ENCODE measurements at regions not wholly inside any gene's neighbourhood (a gene's known extent, or its start where the extent isn't known, plus 50 kb on each side); places are given as distances from the start of the nearest gene placed in this dataset.

DNA sequence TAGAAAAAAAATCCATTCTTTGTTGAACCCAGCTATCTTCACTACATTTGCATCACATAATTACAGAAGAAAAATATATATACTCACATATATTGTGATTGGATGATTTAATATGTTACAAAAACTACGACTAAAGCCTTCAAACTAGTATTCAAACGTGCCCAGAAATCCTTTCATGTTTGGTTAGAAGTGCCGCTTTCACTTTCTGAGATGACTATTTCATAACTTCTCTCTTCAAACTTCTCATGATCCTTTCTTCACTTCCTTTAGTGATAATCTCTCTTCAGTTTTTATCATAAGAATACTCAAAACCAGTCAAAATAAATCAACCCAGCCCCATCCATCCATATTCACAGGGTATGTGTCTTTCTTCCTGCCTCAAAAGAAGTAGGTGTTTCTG is 50.8 kb upstream of the NAF1 start:
- TF ChIP-seq POLR2A (IDR thresholded peaks at IDR 0.05; ENCODE audit: borderline replicate concordance, extremely low read depth, insufficient read depth, insufficient read length) (no peak), YY1 (IDR thresholded peaks at IDR 0.05; ENCODE audit: extremely low read depth, insufficient replicate concordance, low read depth, low read length) (no peak), ZFX (IDR thresholded peaks at IDR 0.05) (no peak), POLR2AphosphoS5 (IDR thresholded peaks at IDR 0.05; ENCODE audit: low read depth, low read length) (no peak), TCF7L2 (IDR thresholded peaks at IDR 0.05; ENCODE audit: borderline replicate concordance, extremely low read depth, insufficient read depth, insufficient read length) (no peak), EGR1 (IDR thresholded peaks at IDR 0.05; ENCODE audit: low read depth) (no peak)
- TF ChIP-seq, protein P1, sequence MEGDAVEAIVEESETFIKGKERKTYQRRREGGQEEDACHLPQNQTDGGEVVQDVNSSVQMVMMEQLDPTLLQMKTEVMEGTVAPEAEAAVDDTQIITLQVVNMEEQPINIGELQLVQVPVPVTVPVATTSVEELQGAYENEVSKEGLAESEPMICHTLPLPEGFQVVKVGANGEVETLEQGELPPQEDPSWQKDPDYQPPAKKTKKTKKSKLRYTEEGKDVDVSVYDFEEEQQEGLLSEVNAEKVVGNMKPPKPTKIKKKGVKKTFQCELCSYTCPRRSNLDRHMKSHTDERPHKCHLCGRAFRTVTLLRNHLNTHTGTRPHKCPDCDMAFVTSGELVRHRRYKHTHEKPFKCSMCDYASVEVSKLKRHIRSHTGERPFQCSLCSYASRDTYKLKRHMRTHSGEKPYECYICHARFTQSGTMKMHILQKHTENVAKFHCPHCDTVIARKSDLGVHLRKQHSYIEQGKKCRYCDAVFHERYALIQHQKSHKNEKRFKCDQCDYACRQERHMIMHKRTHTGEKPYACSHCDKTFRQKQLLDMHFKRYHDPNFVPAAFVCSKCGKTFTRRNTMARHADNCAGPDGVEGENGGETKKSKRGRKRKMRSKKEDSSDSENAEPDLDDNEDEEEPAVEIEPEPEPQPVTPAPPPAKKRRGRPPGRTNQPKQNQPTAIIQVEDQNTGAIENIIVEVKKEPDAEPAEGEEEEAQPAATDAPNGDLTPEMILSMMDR (IDR thresholded peaks at IDR 0.05 in 2 of 3, conservative IDR thresholded peaks at IDR 0.05 in 1 of 3; ENCODE audit: borderline replicate concordance in 1 of 3, insufficient read depth in 1 of 3, low read depth in 2 of 3, low read length in 2 of 3), result no peak
- TF ChIP-seq, protein P2, sequence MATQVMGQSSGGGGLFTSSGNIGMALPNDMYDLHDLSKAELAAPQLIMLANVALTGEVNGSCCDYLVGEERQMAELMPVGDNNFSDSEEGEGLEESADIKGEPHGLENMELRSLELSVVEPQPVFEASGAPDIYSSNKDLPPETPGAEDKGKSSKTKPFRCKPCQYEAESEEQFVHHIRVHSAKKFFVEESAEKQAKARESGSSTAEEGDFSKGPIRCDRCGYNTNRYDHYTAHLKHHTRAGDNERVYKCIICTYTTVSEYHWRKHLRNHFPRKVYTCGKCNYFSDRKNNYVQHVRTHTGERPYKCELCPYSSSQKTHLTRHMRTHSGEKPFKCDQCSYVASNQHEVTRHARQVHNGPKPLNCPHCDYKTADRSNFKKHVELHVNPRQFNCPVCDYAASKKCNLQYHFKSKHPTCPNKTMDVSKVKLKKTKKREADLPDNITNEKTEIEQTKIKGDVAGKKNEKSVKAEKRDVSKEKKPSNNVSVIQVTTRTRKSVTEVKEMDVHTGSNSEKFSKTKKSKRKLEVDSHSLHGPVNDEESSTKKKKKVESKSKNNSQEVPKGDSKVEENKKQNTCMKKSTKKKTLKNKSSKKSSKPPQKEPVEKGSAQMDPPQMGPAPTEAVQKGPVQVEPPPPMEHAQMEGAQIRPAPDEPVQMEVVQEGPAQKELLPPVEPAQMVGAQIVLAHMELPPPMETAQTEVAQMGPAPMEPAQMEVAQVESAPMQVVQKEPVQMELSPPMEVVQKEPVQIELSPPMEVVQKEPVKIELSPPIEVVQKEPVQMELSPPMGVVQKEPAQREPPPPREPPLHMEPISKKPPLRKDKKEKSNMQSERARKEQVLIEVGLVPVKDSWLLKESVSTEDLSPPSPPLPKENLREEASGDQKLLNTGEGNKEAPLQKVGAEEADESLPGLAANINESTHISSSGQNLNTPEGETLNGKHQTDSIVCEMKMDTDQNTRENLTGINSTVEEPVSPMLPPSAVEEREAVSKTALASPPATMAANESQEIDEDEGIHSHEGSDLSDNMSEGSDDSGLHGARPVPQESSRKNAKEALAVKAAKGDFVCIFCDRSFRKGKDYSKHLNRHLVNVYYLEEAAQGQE (IDR thresholded peaks at IDR 0.05; ENCODE audit: low read depth), result no peak

All from HCT116 (cell line).